ENCODE measurements at regions not wholly inside any gene's neighbourhood (a gene's known extent, or its start where the extent isn't known, plus 50 kb on each side); places are given as distances from the start of the nearest gene placed in this dataset.
"Not testable (repeated sequence)": the region's sequence is repeated elsewhere in the genome, so short reads cannot be mapped to it uniquely, and the experiment has no call there.

GRCh38 chr13:22812793-22813192 is 368.0 kb upstream of the SGCG start:
- no peak overlapping the region for H3K23ac ChIP-seq (ENCODE audit: low read length)
- H3K9me3 ChIP-seq (ENCODE audit: insufficient read depth, low read depth, low read length), result no peaks in the 10 kb centered on the region
- H3K9ac ChIP-seq (ENCODE audit: low read length), result no peak overlapping the region
- no peak overlapping the region for H2AFZ ChIP-seq (ENCODE audit: insufficient read depth, low read length, poor library complexity)
- H2AK5ac ChIP-seq (ENCODE audit: low read length), result no peak overlapping the region
- no peak overlapping the region for H3K4ac ChIP-seq (ENCODE audit: low read depth, low read length)
- no peaks in the 10 kb centered on the region for H3K79me2 ChIP-seq (ENCODE audit: control insufficient read depth, insufficient read depth, low read length, poor library complexity)
- H3K4me1 ChIP-seq (ENCODE audit: control insufficient read depth in 1 of 2, insufficient read depth in 2 of 2, low read length in 2 of 2), result peaks cover 3 to 11% of the 10 kb centered on the region in 2 experiments
- H3K14ac ChIP-seq (ENCODE audit: low read length), result no peak overlapping the region
- H4K8ac ChIP-seq (ENCODE audit: low read depth, low read length), result no peak overlapping the region
- peak; percentile 69 to 74 for DNase-seq
- no peak overlapping the region for H3K18ac ChIP-seq (ENCODE audit: low read length)
- no peaks in the 10 kb centered on the region for H3K79me1 ChIP-seq (ENCODE audit: low read length)
- no peak overlapping the region for H3K27ac ChIP-seq (ENCODE audit: low read depth, low read length)
- no peak overlapping the region for H4K91ac ChIP-seq (ENCODE audit: low read depth, low read length)
- no peak overlapping the region for H4K12ac ChIP-seq (ENCODE audit: low read depth, low read length)
- no peak overlapping the region for H2BK5ac ChIP-seq (ENCODE audit: low read depth, low read length, poor library complexity)
- no peaks in the 10 kb centered on the region for H3K27me3 ChIP-seq (ENCODE audit: insufficient read depth, low read length)
- WGBS (ENCODE audit: extremely low coverage, insufficient coverage, insufficient read length), result no CpG with 5 or more reads among the region's 3 CpGs
- H3K4me2 ChIP-seq (ENCODE audit: low read length), result no peak overlapping the region
- no peak overlapping the region for H2BK120ac ChIP-seq (ENCODE audit: insufficient read depth, low read length, poor library complexity)
- H2BK12ac ChIP-seq (ENCODE audit: low read length), result no peak overlapping the region
- no peak overlapping the region for H3K4me3 ChIP-seq (ENCODE audit: low read depth, low read length)
- no peaks in the 10 kb centered on the region for H3K36me3 ChIP-seq (ENCODE audit: control insufficient read depth in 1 of 2, insufficient read depth in 2 of 2, low read length in 2 of 2)

GRCh38 chr13:22813531-22814377 is 367.0 kb upstream of the SGCG start:
- Histone ChIP-seq H3K4me1 (ENCODE audit: control insufficient read depth in 1 of 2, insufficient read depth in 2 of 2, low read length in 2 of 2) (peaks cover 3 to 11% of the 10 kb centered on the region in 2 experiments), H3K4me2 (ENCODE audit: low read length) (peak overlapping the region; percentile 53)
- H2AFZ ChIP-seq (ENCODE audit: insufficient read depth, low read length, poor library complexity), result not testable (repeated sequence)

GRCh38 chr13:22814433-22814832 is 366.3 kb upstream of the SGCG start:
- H3K79me2 ChIP-seq (ENCODE audit: control insufficient read depth, insufficient read depth, low read length, poor library complexity); H3K36me3 ChIP-seq (ENCODE audit: control insufficient read depth in 1 of 2, insufficient read depth in 2 of 2, low read length in 2 of 2); H2AK5ac ChIP-seq (ENCODE audit: low read length); H3K4ac ChIP-seq (ENCODE audit: low read depth, low read length); H3K4me2 ChIP-seq (ENCODE audit: low read length); H4K8ac ChIP-seq (ENCODE audit: low read depth, low read length); H2BK120ac ChIP-seq (ENCODE audit: insufficient read depth, low read length, poor library complexity); H3K18ac ChIP-seq (ENCODE audit: low read length); H3K9ac ChIP-seq (ENCODE audit: low read length); H3K23ac ChIP-seq (ENCODE audit: low read length); H2AFZ ChIP-seq (ENCODE audit: insufficient read depth, low read length, poor library complexity); H4K12ac ChIP-seq (ENCODE audit: low read depth, low read length); H3K9me3 ChIP-seq (ENCODE audit: insufficient read depth, low read depth, low read length); H2BK5ac ChIP-seq (ENCODE audit: low read depth, low read length, poor library complexity); DNase-seq; H3K27me3 ChIP-seq (ENCODE audit: insufficient read depth, low read length); H3K14ac ChIP-seq (ENCODE audit: low read length); H3K79me1 ChIP-seq (ENCODE audit: low read length); H3K4me3 ChIP-seq (ENCODE audit: low read depth, low read length); H3K27ac ChIP-seq (ENCODE audit: low read depth, low read length); H2BK12ac ChIP-seq (ENCODE audit: low read length): not testable (repeated sequence)
- Histone ChIP-seq H4K91ac (ENCODE audit: low read depth, low read length) (peak overlapping the region; percentile 19), H3K4me1 (ENCODE audit: control insufficient read depth in 1 of 2, insufficient read depth in 2 of 2, low read length in 2 of 2) (peaks cover 3 to 11% of the 10 kb centered on the region in 2 experiments)
- WGBS (ENCODE audit: extremely low coverage, insufficient coverage, insufficient read length), result no CpG with 5 or more reads among the region's 8 CpGs

More at GRCh38 chr13:22813531-22814377, 367.0 kb upstream of the SGCG start:
- H3K79me2 ChIP-seq (ENCODE audit: control insufficient read depth, insufficient read depth, low read length, poor library complexity); H3K9me3 ChIP-seq (ENCODE audit: insufficient read depth, low read depth, low read length); H2BK5ac ChIP-seq (ENCODE audit: low read depth, low read length, poor library complexity); H3K4me3 ChIP-seq (ENCODE audit: low read depth, low read length); H2BK120ac ChIP-seq (ENCODE audit: insufficient read depth, low read length, poor library complexity); H3K79me1 ChIP-seq (ENCODE audit: low read length); H3K9ac ChIP-seq (ENCODE audit: low read length); H3K4ac ChIP-seq (ENCODE audit: low read depth, low read length); H4K8ac ChIP-seq (ENCODE audit: low read depth, low read length); H2AK5ac ChIP-seq (ENCODE audit: low read length); H3K23ac ChIP-seq (ENCODE audit: low read length); H3K36me3 ChIP-seq (ENCODE audit: control insufficient read depth in 1 of 2, insufficient read depth in 2 of 2, low read length in 2 of 2); H4K91ac ChIP-seq (ENCODE audit: low read depth, low read length); H3K27me3 ChIP-seq (ENCODE audit: insufficient read depth, low read length); H3K18ac ChIP-seq (ENCODE audit: low read length); H4K12ac ChIP-seq (ENCODE audit: low read depth, low read length); H2BK12ac ChIP-seq (ENCODE audit: low read length); H3K14ac ChIP-seq (ENCODE audit: low read length): not testable (repeated sequence)
- WGBS (ENCODE audit: extremely low coverage, insufficient coverage, insufficient read length), result no CpG with 5 or more reads among the region's 21 CpGs
- H3K27ac ChIP-seq (ENCODE audit: low read depth, low read length), result peak overlapping the region; percentile 40
- peak; percentile 50 to 69 for DNase-seq

- Histone ChIP-seq H2AFZ (ENCODE audit: insufficient read depth, low read length, poor library complexity) (no peak overlapping the region), H3K79me1 (ENCODE audit: low read length) (no peaks in the 10 kb centered on the region), H3K23ac (ENCODE audit: low read length) (no peak overlapping the region), H3K4me1 (ENCODE audit: control insufficient read depth in 1 of 2, insufficient read depth in 2 of 2, low read length in 2 of 2) (no peaks in the 10 kb centered on the region), H3K9me3 (ENCODE audit: insufficient read depth, low read depth, low read length) (no peaks in the 10 kb centered on the region), H2BK120ac (ENCODE audit: insufficient read depth, low read length, poor library complexity) (no peak overlapping the region), H3K4me2 (ENCODE audit: low read length) (no peak overlapping the region), H2BK5ac (ENCODE audit: low read depth, low read length, poor library complexity) (no peak overlapping the region), H3K18ac (ENCODE audit: low read length) (no peak overlapping the region), H3K4me3 (ENCODE audit: low read depth, low read length) (no peak overlapping the region), H3K79me2 (ENCODE audit: control insufficient read depth, insufficient read depth, low read length, poor library complexity) (no peaks in the 10 kb centered on the region), H3K27me3 (ENCODE audit: insufficient read depth, low read length) (no peaks in the 10 kb centered on the region), H3K9ac (ENCODE audit: low read length) (no peak overlapping the region), H2BK12ac (ENCODE audit: low read length) (no peak overlapping the region), H3K36me3 (ENCODE audit: control insufficient read depth in 1 of 2, insufficient read depth in 2 of 2, low read length in 2 of 2) (no peaks in the 10 kb centered on the region), H3K27ac (ENCODE audit: low read depth, low read length) (no peak overlapping the region), H2AK5ac (ENCODE audit: low read length) (no peak overlapping the region), H3K14ac (ENCODE audit: low read length) (no peak overlapping the region), H4K91ac (ENCODE audit: low read depth, low read length) (no peak overlapping the region), H3K4ac (ENCODE audit: low read depth, low read length) (no peak overlapping the region), H4K8ac (ENCODE audit: low read depth, low read length) (no peak overlapping the region), H4K12ac (ENCODE audit: low read depth, low read length) (no peak overlapping the region)
- WGBS (ENCODE audit: extremely low coverage, insufficient coverage, insufficient read length), result no CpG with 5 or more reads among the region's 2 CpGs
- DNase-seq, result no peak
Observed at GRCh38 chr13:22821589-22821988, 359.2 kb upstream of the SGCG start.
